COLO668 (cell line): ENCODE measurements at regions not wholly inside any gene's neighbourhood (a gene's known extent, or its start where the extent isn't known, plus 50 kb on each side); places are given as distances from the start of the nearest gene placed in this dataset.

ENCODE experiments used
- DNase-seq: peaks from one replicate; lab custom pipeline; 2025; ENCODE audit not compliant: unreplicated experiment; lab: John Stamatoyannopoulos, UW

GRCh38 chr15:36239509-36239908 lies 339.9 kb upstream of the CDIN1 start:
- no peak for DNase-seq

- DNase-seq, result no peak
Measured at GRCh38 chr15:36251450-36251849, 328.0 kb upstream of the CDIN1 start.

- no peak for DNase-seq
Measured at GRCh38 chr15:36252146-36252711, 327.2 kb upstream of the CDIN1 start.

GRCh38 chr15:36254426-36254825 lies 325.0 kb upstream of the CDIN1 start:
- DNase-seq, result no peak

GRCh38 chr15:36256404-36256807 lies 323.0 kb upstream of the CDIN1 start:
- DNase-seq, result no peak

- DNase-seq, result no peak
Measured at GRCh38 chr15:36263666-36264065, 315.8 kb upstream of the CDIN1 start.

- DNase-seq, result no peak
Measured at GRCh38 chr15:36265422-36265821, 314.0 kb upstream of the CDIN1 start.

GRCh38 chr15:36271048-36271447 lies 308.4 kb upstream of the CDIN1 start:
- DNase-seq, result no peak

- no peak for DNase-seq
Measured at GRCh38 chr15:36275656-36276055, 303.8 kb upstream of the CDIN1 start.

- no peak for DNase-seq
Measured at GRCh38 chr15:36278219-36278618, 301.2 kb upstream of the CDIN1 start.

- DNase-seq, result no peak
Measured at GRCh38 chr15:36282821-36283220, 296.6 kb upstream of the CDIN1 start.

GRCh38 chr15:36284911-36285310 lies 294.5 kb upstream of the CDIN1 start:
- DNase-seq, result no peak

GRCh38 chr15:36291501-36291900 lies 287.9 kb upstream of the CDIN1 start:
- no peak for DNase-seq

GRCh38 chr15:36294359-36294758 lies 285.1 kb upstream of the CDIN1 start:
- DNase-seq, result no peak

GRCh38 chr15:36301947-36302346 lies 277.5 kb upstream of the CDIN1 start:
- no peak for DNase-seq

GRCh38 chr15:36313021-36313420 lies 266.4 kb upstream of the CDIN1 start:
- DNase-seq, result no peak

- no peak for DNase-seq
Measured at GRCh38 chr15:36313736-36314280, 265.6 kb upstream of the CDIN1 start.

- DNase-seq, result no peak
Measured at GRCh38 chr15:36315649-36316048, 263.8 kb upstream of the CDIN1 start.

- DNase-seq, result no peak
Measured at GRCh38 chr15:36323615-36324014, 255.8 kb upstream of the CDIN1 start.

- DNase-seq, result no peak
Measured at GRCh38 chr15:36325206-36325605, 254.2 kb upstream of the CDIN1 start.

GRCh38 chr15:36329592-36329991 lies 249.8 kb upstream of the CDIN1 start:
- no peak for DNase-seq

- DNase-seq, result no peak
Measured at GRCh38 chr15:36330598-36330997, 248.8 kb upstream of the CDIN1 start.

GRCh38 chr15:36331531-36332275 lies 247.7 kb upstream of the CDIN1 start:
- no peak for DNase-seq
